GM18517 (cell line): ENCODE measurements at regions not wholly inside any gene's neighbourhood (a gene's known extent, or its start where the extent isn't known, plus 50 kb on each side); places are given as distances from the start of the nearest gene placed in this dataset.
"Not testable (repeated sequence)": the region's sequence is repeated elsewhere in the genome, so short reads cannot be mapped to it uniquely, and the experiment has no call there.

ENCODE experiments used
- ATAC-seq: cut with Tn5 transposase; IDR thresholded peaks from one replicate; pipeline ENCODE4 v1.9.1; 2021; ENCODE audit warnings: mild to moderate bottlenecking, moderate library complexity; ENCODE audit not compliant: unreplicated experiment

GRCh38 chr1:144516172-144516571 lies 54.7 kb upstream of the NBPF15 start:
- not testable (repeated sequence) for ATAC-seq

GRCh38 chr1:144516906-144517305 lies 55.4 kb upstream of the NBPF15 start:
- ATAC-seq: not testable (repeated sequence)

- ATAC-seq: not testable (repeated sequence)
These were observed 57.0 kb upstream of the NBPF15 start for GRCh38 chr1:144518439-144518838.

- not testable (repeated sequence) for ATAC-seq
These were observed 58.2 kb upstream of the NBPF15 start for GRCh38 chr1:144519528-144520189.

GRCh38 chr1:144523661-144524407 lies 62.4 kb upstream of the NBPF15 start:
- peak; percentile 90 for ATAC-seq

- ATAC-seq: not testable (repeated sequence)
These were observed 60.5 kb upstream of the PPIAL4F start for GRCh38 chr1:144532156-144532607.

GRCh38 chr1:144533480-144533879 lies 59.2 kb upstream of the PPIAL4F start:
- ATAC-seq: not testable (repeated sequence)

- not testable (repeated sequence) for ATAC-seq
These were observed 58.4 kb upstream of the PPIAL4F start for GRCh38 chr1:144534286-144534685.

- ATAC-seq: not testable (repeated sequence)
These were observed 56.0 kb upstream of the PPIAL4F start for GRCh38 chr1:144536677-144537076.

GRCh38 chr1:144537234-144537633 lies 55.5 kb upstream of the PPIAL4F start:
- ATAC-seq: not testable (repeated sequence)

GRCh38 chr1:144538736-144539135 lies 54.0 kb upstream of the PPIAL4F start:
- not testable (repeated sequence) for ATAC-seq

GRCh38 chr1:144539191-144539960 lies 53.3 kb upstream of the PPIAL4F start:
- not testable (repeated sequence) for ATAC-seq
